HepG2 (cell line): ENCODE measurements at regions not wholly inside any gene's neighbourhood (a gene's known extent, or its start where the extent isn't known, plus 50 kb on each side); places are given as distances from the start of the nearest gene placed in this dataset.

Experiments
- ATAC-seq: fragments of 200-7000 bp; cut with Tn5 transposase; 3 replicates; pipeline ENCODE4 v1.9.1; 2020; ENCODE audit warnings: mild to moderate bottlenecking, moderate library complexity
- BruUV-seq: library from RNA; stranded (reverse); fragments of 400-500 nt; replicated peaks from 2 replicates; lab custom pipeline; 2021; lab: Mats Ljungman, UMichigan
- CTCF ChIA-PET: fragments of 300-600 bp; formaldehyde crosslinking; extraction: SDS; loops from one replicate; lab custom pipeline; 2021; ENCODE audit warnings: low total read pairs, inconsistent platforms, low intra/inter-chr PET ratio; lab: Yijun Ruan, JAX
- POLR2A ChIA-PET: fragments of 350-600 bp; sonication (Branson Sonifier 250); formaldehyde crosslinking; loops from one replicate; lab custom pipeline; 2020; ENCODE audit warnings: antibody characterized with exemption, inconsistent platforms; lab: Yijun Ruan, JAX
- DNase-seq: peaks from one replicate; pipeline ENCODE4 v3.0.0-alpha.2; 2015; ENCODE audit warnings: low spot score
- FAIRE-seq: peaks from 3 replicates; lab custom pipeline; 2011; peaks lifted over from hg19 to GRCh38; lab: Jason Lieb, UNC
- H2AFZ ChIP-seq: one replicate; pipeline ENCODE4 v1.6.1; 2011; ENCODE audit warnings: low read length, inconsistent platforms
- H3K27ac ChIP-seq: fragments of 300-600 bp; 3 replicates; pipeline ENCODE4 v1.8.0; 2011; ENCODE audit warnings: mixed run types, mild to moderate bottlenecking, mixed read lengths, low read length, inconsistent platforms; ENCODE audit not compliant: insufficient read depth; ENCODE audit errors: extremely low read length
- H3K27me3 ChIP-seq, 2 experiments: fragments of 200-600 bp in 1 of 2; 2 replicates in 1 of 2; 3 replicates in 1 of 2; pipeline versions ENCODE4 v1.6.0 to v1.8.0; 2011; ENCODE audit warnings: low read length in 2 of 2, mild to moderate bottlenecking in 2 of 2, moderate library complexity in 2 of 2, inconsistent platforms in 1 of 2; ENCODE audit not compliant: insufficient read depth in 2 of 2, control insufficient read depth in 1 of 2
- H3K36me3 ChIP-seq, 2 experiments: fragments of 200-600 bp in 1 of 2; replicated peaks in 1 of 2; 2 replicates in 1 of 2; 3 replicates in 1 of 2; pipeline versions ENCODE4 v1.5.1 to v1.8.0; 2011; ENCODE audit warnings: low read length in 2 of 2, inconsistent platforms in 1 of 2; ENCODE audit not compliant: insufficient read depth in 2 of 2, control insufficient read depth in 1 of 2
- H3K4me1 ChIP-seq: 2 replicates; pipeline ENCODE4 v1.5.1; 2012; ENCODE audit warnings: low read length, inconsistent platforms; ENCODE audit not compliant: insufficient read depth
- H3K4me2 ChIP-seq: 2 replicates; pipeline ENCODE4 v1.6.0; 2011; ENCODE audit warnings: low read depth, low read length, inconsistent platforms
- H3K4me3 ChIP-seq, 3 experiments: fragments of 200-600 bp in 1 of 3; sonication (generic), shearing (Covaris generic) in 1 of 3; replicated peaks in 1 of 3; 2 replicates each; pipeline ENCODE4 v1.5.1; 2011 to 2016; ENCODE audit warnings: low read length in 3 of 3, inconsistent platforms in 2 of 3, low read depth in 2 of 3, mild to moderate bottlenecking in 2 of 3, control low read depth in 1 of 3, mixed read lengths in 1 of 3; ENCODE audit not compliant: insufficient read depth in 1 of 3
- H3K79me2 ChIP-seq: one replicate; pipeline ENCODE4 v1.6.1; 2011; ENCODE audit warnings: low read length, inconsistent platforms; ENCODE audit not compliant: insufficient read depth
- H3K9ac ChIP-seq: 2 replicates; pipeline ENCODE4 v1.6.0; 2011; ENCODE audit warnings: mild to moderate bottlenecking, low read depth, low read length, inconsistent platforms; ENCODE audit not compliant: insufficient read depth
- H3K9me3 ChIP-seq: 2 replicates; pipeline ENCODE4 v1.5.1; 2012; ENCODE audit warnings: mild to moderate bottlenecking, low read length
- H4K20me1 ChIP-seq: 2 replicates; pipeline ENCODE4 v1.6.0; 2011; ENCODE audit warnings: inconsistent platforms, mild to moderate bottlenecking, low read length, moderate library complexity; ENCODE audit not compliant: insufficient read depth
- DR1 ChIP-seq: sonication (generic); formaldehyde crosslinking; IDR thresholded peaks from 2 replicates; pipeline ENCODE4 v1.8.0; 2021; ENCODE audit warnings: mild to moderate bottlenecking, missing genetic modification reagents, inconsistent platforms
- FOXC1 ChIP-seq: sonication (generic); formaldehyde crosslinking; IDR thresholded peaks from 2 replicates; pipeline ENCODE4 v1.8.0; 2022; ENCODE audit warnings: mild to moderate bottlenecking, missing genetic modification reagents, borderline replicate concordance
- NAIF1 ChIP-seq: sonication (generic); formaldehyde crosslinking; IDR thresholded peaks from 2 replicates; pipeline ENCODE4 v1.5.0; 2020; ENCODE audit warnings: mild to moderate bottlenecking, missing genetic modification reagents, borderline replicate concordance
- NBN ChIP-seq: fragments of 450-650 bp; conservative IDR thresholded peaks from 2 replicates; pipeline ENCODE4 v1.6.1; 2017
- RFXANK ChIP-seq: IDR thresholded peaks from 2 replicates; pipeline ENCODE4 v1.6.1; 2016
- ZKSCAN8 ChIP-seq: IDR thresholded peaks from 2 replicates; pipeline ENCODE4 v1.6.1; 2016; ENCODE audit warnings: borderline replicate concordance, missing genetic modification reagents, missing compliant biosample characterization
- ZNF24 ChIP-seq: fragments of 450-650 bp; IDR thresholded peaks from 2 replicates; pipeline ENCODE4 v1.6.1; 2017; ENCODE audit warnings: antibody characterized with exemption, mild to moderate bottlenecking
- ZNF552 ChIP-seq: sonication (generic); formaldehyde crosslinking; IDR thresholded peaks from 2 replicates; pipeline ENCODE4 v1.9.0; 2022; ENCODE audit warnings: missing genetic modification reagents, mild to moderate bottlenecking, borderline replicate concordance
- ZSCAN30 ChIP-seq: sonication (generic); formaldehyde crosslinking; IDR thresholded peaks from 2 replicates; pipeline ENCODE4 v1.5.0; 2020; ENCODE audit warnings: mild to moderate bottlenecking, missing genetic modification reagents
- WGBS: methylation state at CpG from one replicate; pipeline ENCODE4 v1.1.6; 2017; ENCODE audit warnings: low lambda C conversion rate; 5-methylcytosine and 5-hydroxymethylcytosine counted together
- in situ Hi-C: cut with HindIII; loops from 2 replicates; pipeline ENCODE4 v1.10.0; 2017; ENCODE audit warnings: low pct_unique_long_range_greater_than_20kb; ENCODE audit not compliant: extremely low pct_ligation_motif_present
- intact Hi-C: fragments of 100-400 bp; cut with micrococcal nuclease; formaldehyde crosslinking; loops from one replicate; pipeline ENCODE4 v1.10.0; 2022; ENCODE audit not compliant: unreplicated experiment
- TF ChIP-seq, protein P1 (sequence below): sonication (generic); formaldehyde crosslinking; IDR thresholded peaks from 2 replicates; pipeline ENCODE4 v1.8.1; 2023; ENCODE audit warnings: missing genetic modification reagents, mild to moderate bottlenecking, borderline replicate concordance
- TF ChIP-seq, protein P2 (sequence below): sonication (generic); formaldehyde crosslinking; conservative IDR thresholded peaks from 2 replicates; pipeline ENCODE4 v1.4.0; 2020; ENCODE audit warnings: missing genetic modification reagents

DNA sequence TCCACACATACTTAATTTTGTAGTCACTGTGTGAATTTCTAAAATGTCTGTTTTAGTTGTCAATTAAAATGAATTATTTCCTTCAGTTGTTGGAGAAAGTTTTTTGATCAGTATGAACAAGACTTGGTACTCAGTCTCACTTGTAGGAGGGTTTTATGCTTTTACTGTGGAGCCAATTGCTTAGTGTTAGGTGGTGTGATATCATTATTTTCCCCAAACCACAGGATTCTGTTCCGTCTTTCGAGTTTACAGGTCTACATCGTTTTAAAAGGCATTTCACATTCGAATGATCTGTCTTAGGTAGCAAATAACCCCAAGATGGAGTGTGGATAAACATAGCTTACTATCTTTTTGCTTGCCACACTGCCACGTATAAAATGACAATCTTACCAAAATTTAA is 803.1 kb downstream of the SATB2 start:
- intact Hi-C loops (no loop called here), in situ Hi-C loops (loop anchor here (10.0 kb wide), 1 partner anchor 830 kb away; no protein-coding TSS in a partner anchor)
- no peaks in the 10 kb centered on the region for H3K36me3 ChIP-seq
- FAIRE-seq (no peak), DNase-seq (no peak), ATAC-seq (no peak)
- BruUV-seq, result no TSS peak
- no peaks in the 10 kb centered on the region for H3K4me1 ChIP-seq
- H3K79me2 ChIP-seq, result no peaks in the 10 kb centered on the region
- H3K27ac ChIP-seq, result no peak overlapping the region
- H3K4me2 ChIP-seq, result no peak overlapping the region
- H3K27me3 ChIP-seq, result no peaks in the 10 kb centered on the region
- H4K20me1 ChIP-seq, result no peaks in the 10 kb centered on the region
- CTCF ChIA-PET, result no interaction called here
- H3K9ac ChIP-seq, result no peak overlapping the region
- no peak overlapping the region for H3K4me3 ChIP-seq
- WGBS, result 1% methylated on average over 5 of the region's 5 CpGs
- TF ChIP-seq DR1 (CRISPR knock-in tag) (no peak), ZNF552 (CRISPR knock-in tag) (no peak), NBN (no peak), ZNF24 (no peak), FOXC1 (CRISPR knock-in tag) (no peak), ZKSCAN8 (CRISPR knock-in tag) (no peak), RFXANK (CRISPR knock-in tag) (no peak), ZSCAN30 (no peak), NAIF1 (CRISPR knock-in tag) (no peak)
- TF ChIP-seq, protein P1, sequence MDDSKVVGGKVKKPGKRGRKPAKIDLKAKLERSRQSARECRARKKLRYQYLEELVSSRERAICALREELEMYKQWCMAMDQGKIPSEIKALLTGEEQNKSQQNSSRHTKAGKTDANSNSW, result no peak
- TF ChIP-seq, all 625 proteins: peak for 0
- Histone ChIP-seq H2AFZ (no peak overlapping the region), H3K9me3 (no peaks in the 10 kb centered on the region)
- POLR2A ChIA-PET, result no interaction called here

DNA sequence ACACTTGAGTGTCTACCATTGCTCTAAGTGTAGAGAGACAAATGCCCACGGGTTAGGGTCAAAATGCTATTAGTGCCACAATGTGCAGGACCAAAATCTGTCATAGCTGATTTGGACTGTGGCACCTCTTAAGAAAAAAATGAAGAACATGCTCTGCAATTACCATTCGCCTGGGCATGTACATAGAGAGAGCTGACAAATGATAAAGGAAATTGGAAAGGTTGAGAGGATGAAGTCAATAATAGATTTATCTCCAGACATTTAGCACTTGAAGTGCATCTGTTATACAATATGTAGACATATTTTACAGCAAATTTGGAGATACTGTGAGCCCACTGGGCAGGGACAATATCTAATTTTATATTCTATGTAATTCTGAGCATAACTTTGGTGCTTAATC is 804.4 kb downstream of the SATB2 start:
- H3K4me3 ChIP-seq, result no peak overlapping the region
- CTCF ChIA-PET, result no interaction called here
- H3K79me2 ChIP-seq, result no peaks in the 10 kb centered on the region
- H3K4me2 ChIP-seq, result no peak overlapping the region
- no peak for ATAC-seq
- H2AFZ ChIP-seq, result no peak overlapping the region
- FAIRE-seq, result no peak
- H3K27me3 ChIP-seq, result no peaks in the 10 kb centered on the region
- H3K4me1 ChIP-seq, result no peaks in the 10 kb centered on the region
- POLR2A ChIA-PET, result no interaction called here
- TF ChIP-seq, protein P2, sequence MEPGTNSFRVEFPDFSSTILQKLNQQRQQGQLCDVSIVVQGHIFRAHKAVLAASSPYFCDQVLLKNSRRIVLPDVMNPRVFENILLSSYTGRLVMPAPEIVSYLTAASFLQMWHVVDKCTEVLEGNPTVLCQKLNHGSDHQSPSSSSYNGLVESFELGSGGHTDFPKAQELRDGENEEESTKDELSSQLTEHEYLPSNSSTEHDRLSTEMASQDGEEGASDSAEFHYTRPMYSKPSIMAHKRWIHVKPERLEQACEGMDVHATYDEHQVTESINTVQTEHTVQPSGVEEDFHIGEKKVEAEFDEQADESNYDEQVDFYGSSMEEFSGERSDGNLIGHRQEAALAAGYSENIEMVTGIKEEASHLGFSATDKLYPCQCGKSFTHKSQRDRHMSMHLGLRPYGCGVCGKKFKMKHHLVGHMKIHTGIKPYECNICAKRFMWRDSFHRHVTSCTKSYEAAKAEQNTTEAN (CRISPR knock-in tag), result no peak
- H3K9ac ChIP-seq, result no peak overlapping the region
- intact Hi-C loops, result no loop called here
- 3% methylated on average over 2 of the region's 2 CpGs for WGBS
- no peak overlapping the region for H3K27ac ChIP-seq
- no peaks in the 10 kb centered on the region for H3K36me3 ChIP-seq
- no peak for DNase-seq
- in situ Hi-C loops, result loop anchor here (10.0 kb wide), 1 partner anchor 831 kb away; no protein-coding TSS in a partner anchor
- H3K9me3 ChIP-seq, result no peaks in the 10 kb centered on the region
- H4K20me1 ChIP-seq, result no peaks in the 10 kb centered on the region
- BruUV-seq, result no TSS peak
